Adrenal gland (tissue), 9 donors: ENCODE measurements at regions not wholly inside any gene's neighbourhood (a gene's known extent, or its start where the extent isn't known, plus 50 kb on each side); places are given as distances from the start of the nearest gene placed in this dataset.
"Not testable (repeated sequence)": the region's sequence is repeated elsewhere in the genome, so short reads cannot be mapped to it uniquely, and the experiment has no call there.

ENCODE experiments used
- DNase-seq, 7 donors: peaks; one replicate each; pipeline ENCODE4 v3.0.0-alpha.2; 2019 to 2020
- H3K27ac ChIP-seq, 5 donors: fragments of 200-600 bp; sonication (generic) in 4 of 5; 1 replicate in 3 of 5; 2 replicates in 2 of 5; pipeline versions ENCODE4 v1.5.1 to v1.8.0; 2016 to 2020; ENCODE audit warnings: mild to moderate bottlenecking in 1 of 5
- H3K27me3 ChIP-seq: fragments of 200-600 bp; 2 replicates; pipeline ENCODE4 v1.8.0; 2021
- H3K36me3 ChIP-seq, 2 donors: fragments of 200-600 bp; replicated peaks in 1 of 2; 1 replicate in 1 of 2; 2 replicates in 1 of 2; pipeline versions ENCODE4 v1.5.1 to v1.8.0; 2018 to 2022
- H3K4me1 ChIP-seq, 2 donors: fragments of 200-600 bp; replicated peaks in 1 of 2; 1 replicate in 1 of 2; 2 replicates in 1 of 2; pipeline versions ENCODE4 v1.5.1 to v1.8.0; 2018 to 2021
- H3K4me3 ChIP-seq, 4 donors: fragments of 200-600 bp; sonication (generic) in 3 of 4; one replicate each; pipeline ENCODE4 v1.5.1; 2016 to 2018
- H3K9me3 ChIP-seq, 3 donors: fragments of 200-600 bp; sonication (generic) in 1 of 3; replicated peaks in 1 of 3; 1 replicate in 2 of 3; 2 replicates in 1 of 3; pipeline versions ENCODE4 v1.5.1 to v1.8.0; 2016 to 2021
- WGBS, 4 donors: extraction: QIAGEN DNeasy Blood & Tissue Kit in 2 of 4; methylation state at CpG; one replicate each; pipeline versions ENCODE4 v1.1.5 to v1.1.7; 2013 to 2017; 5-methylcytosine and 5-hydroxymethylcytosine counted together
- intact Hi-C, 2 donors: fragments of 100-400 bp; cut with DNase I; formaldehyde crosslinking; loops; one replicate each; pipeline versions ENCODE4 v1.14.1 to v1.15.0; 2022 to 2023
- TF ChIP-seq, protein P1 (sequence below), 6 experiments: fragments of 450-650 bp in 4 of 6; fragments of 200-600 bp in 2 of 6; sonication (generic) in 1 of 6; IDR thresholded peaks; 1 replicate in 5 of 6; 2 replicates in 1 of 6; pipeline versions ENCODE4 v1.5.1 to v1.8.0; 2016 to 2021; ENCODE audit warnings: antibody characterized with exemption in 6 of 6, mild to moderate bottlenecking in 2 of 6, moderate library complexity in 1 of 6
- donor health status: healthy with polysubstance abuse.
- donor health status: Bipolar disorder and iron deficiency.
- donor health status: DM: yes; HTN: yes; CAD: no.
- donor health status: DM: no; HTN: no; CAD: no.
- donor health status: DM: no; HTN: no; CAD: no.

- H3K27ac ChIP-seq = no peak overlapping the region
- no peaks in the 10 kb centered on the region for H3K4me1 ChIP-seq
- no peak overlapping the region for H3K4me3 ChIP-seq
- intact Hi-C loops = no loop called here
- 68 to 71% (median 70%) methylated on average over 44 of the region's 44 CpGs for WGBS, 4 donors
- TF ChIP-seq, protein P1, sequence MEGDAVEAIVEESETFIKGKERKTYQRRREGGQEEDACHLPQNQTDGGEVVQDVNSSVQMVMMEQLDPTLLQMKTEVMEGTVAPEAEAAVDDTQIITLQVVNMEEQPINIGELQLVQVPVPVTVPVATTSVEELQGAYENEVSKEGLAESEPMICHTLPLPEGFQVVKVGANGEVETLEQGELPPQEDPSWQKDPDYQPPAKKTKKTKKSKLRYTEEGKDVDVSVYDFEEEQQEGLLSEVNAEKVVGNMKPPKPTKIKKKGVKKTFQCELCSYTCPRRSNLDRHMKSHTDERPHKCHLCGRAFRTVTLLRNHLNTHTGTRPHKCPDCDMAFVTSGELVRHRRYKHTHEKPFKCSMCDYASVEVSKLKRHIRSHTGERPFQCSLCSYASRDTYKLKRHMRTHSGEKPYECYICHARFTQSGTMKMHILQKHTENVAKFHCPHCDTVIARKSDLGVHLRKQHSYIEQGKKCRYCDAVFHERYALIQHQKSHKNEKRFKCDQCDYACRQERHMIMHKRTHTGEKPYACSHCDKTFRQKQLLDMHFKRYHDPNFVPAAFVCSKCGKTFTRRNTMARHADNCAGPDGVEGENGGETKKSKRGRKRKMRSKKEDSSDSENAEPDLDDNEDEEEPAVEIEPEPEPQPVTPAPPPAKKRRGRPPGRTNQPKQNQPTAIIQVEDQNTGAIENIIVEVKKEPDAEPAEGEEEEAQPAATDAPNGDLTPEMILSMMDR (IDR thresholded peaks at IDR 0.05) = no peak
- DNase-seq = no peak
- no peaks in the 10 kb centered on the region for H3K27me3 ChIP-seq
- no peaks in the 10 kb centered on the region for H3K36me3 ChIP-seq
- no peaks in the 10 kb centered on the region for H3K9me3 ChIP-seq
These were observed 753.6 kb upstream of the TPTE start for GRCh38 chr21:9767592-9768375.

- H3K27me3 ChIP-seq, H3K4me1 ChIP-seq, DNase-seq, intact Hi-C loops, H3K27ac ChIP-seq, H3K4me3 ChIP-seq, H3K36me3 ChIP-seq, H3K9me3 ChIP-seq: not testable (repeated sequence)
- WGBS, 4 donors = 76 to 78% (median 77%) methylated on average over 21 of the region's 21 CpGs
These were observed 752.8 kb upstream of the TPTE start for GRCh38 chr21:9768376-9769130.

DNA sequence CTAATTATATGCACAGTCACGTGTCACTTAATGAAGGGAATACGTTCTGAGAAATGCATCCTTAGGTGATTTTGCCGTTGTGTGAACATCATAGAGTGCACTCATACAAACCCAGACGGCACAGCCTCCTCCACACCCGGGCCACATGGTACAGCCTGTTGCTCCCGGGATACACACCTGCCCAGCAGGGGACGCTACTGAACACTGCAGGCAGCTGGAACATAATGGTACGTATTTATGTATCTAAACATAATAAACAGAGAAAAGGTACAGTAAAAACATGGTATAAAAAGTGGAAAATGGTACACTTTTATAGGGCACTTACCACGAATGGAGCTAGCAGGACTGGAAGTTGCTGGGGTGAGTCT is 752.3 kb upstream of the TPTE start:
- WGBS, 4 donors = 65 to 73% (median 73%) methylated on average over 9 of the region's 9 CpGs
- H3K36me3 ChIP-seq, H3K27me3 ChIP-seq, H3K27ac ChIP-seq, H3K9me3 ChIP-seq, H3K4me1 ChIP-seq, DNase-seq, H3K4me3 ChIP-seq, intact Hi-C loops: not testable (repeated sequence)

DNA sequence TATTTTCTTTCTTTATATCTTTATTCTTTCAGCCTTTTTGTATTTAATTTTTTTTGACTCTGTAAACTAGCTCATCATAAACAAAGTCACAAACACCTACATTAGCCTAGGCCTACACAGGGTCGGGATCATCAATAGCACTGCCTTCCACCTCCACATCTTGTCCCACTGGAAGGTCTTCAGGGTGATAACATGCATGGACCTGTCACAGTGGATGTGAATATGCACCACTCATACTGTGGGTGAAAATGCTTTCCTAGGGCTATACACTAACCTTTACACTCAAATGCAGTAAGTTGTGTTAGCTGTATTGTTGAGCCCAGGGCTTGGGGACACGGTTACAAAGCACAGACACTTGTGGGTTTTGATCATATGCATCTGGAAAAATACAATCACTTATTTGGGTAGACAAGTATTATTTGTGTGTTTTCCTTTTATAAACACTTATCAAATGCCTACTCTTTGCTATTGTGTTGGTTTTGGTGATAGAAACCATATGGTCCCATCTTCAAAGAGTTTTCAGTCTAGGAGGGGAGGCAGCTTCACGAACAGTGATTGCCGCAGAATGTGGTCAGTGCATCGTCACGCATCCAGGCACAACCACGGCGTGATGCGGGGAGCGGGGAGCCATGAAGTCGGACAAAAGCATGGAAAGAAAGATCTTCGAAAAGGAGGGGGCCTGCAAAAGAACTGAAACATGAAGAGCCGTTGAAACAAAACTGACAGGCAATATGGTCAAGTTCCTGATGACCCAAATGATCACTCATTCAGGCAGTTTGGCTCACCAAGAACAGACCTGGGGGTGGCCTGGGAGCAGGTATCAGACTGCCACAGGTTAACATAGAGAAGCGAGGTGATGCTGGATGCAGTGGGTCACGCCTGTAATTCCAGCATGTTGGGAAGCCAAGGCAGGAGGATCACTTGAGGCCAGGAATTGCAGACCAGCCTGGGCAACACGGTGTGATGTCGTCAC is 751.4 kb upstream of the TPTE start:
- H3K9me3 ChIP-seq, H3K36me3 ChIP-seq: not testable (repeated sequence)
- WGBS, 4 donors = 60 to 73% (median 63%) methylated on average over 17 of the region's 17 CpGs

DNA sequence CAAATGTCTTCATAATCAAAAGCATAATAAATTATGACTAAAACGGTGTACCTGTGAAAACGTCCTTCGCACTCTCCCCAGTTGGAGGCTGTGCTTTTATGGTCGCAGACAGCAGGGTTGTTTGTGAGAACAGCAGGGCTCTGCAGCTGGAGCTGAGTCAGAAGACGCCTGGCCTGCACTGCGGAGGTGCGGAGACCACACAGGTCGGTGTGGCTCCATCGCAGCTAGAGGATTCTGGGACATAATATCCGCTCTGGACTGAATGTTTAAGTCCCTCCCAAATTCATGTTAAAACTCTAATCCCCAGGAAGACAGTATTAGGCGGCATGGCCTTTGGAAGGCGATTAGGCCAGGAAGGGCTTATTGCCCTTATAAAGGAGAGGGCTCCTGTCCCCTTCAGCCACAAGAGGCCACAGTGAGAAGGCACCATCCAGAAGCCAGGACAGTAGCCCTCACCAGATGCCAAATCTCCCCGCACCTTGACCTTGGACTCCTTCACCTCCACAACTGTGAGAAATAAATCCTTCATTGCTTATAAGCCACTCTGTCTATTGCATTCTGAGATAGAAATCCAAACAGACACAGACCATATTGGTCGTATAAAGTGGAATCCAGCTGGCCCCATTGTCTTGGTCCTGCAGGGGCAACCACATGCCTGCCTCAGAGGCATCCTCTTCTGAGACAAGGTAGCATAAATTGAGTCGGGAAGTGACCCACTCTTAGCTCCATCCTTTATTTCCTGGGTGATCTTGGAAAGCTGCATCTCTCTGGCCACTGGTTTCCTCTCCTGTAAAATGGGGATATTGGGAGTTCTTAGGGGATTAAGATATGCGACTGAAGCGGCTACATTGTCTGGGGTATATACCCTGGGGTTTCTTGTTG is 749.7 kb upstream of the TPTE start:
- H3K27me3 ChIP-seq, H3K36me3 ChIP-seq, H3K4me3 ChIP-seq, H3K4me1 ChIP-seq, intact Hi-C loops, H3K27ac ChIP-seq, DNase-seq, H3K9me3 ChIP-seq: not testable (repeated sequence)
- WGBS, 4 donors = 57 to 60% (median 58%) methylated on average over 17 of the region's 17 CpGs

More for the DNA sequence above, 751.4 kb upstream of the TPTE start:
- intact Hi-C loops, H3K27me3 ChIP-seq, H3K4me1 ChIP-seq, H3K4me3 ChIP-seq, DNase-seq, H3K27ac ChIP-seq: not testable (repeated sequence)
